HepG2 (cell line): ENCODE measurements at regions not wholly inside any gene's neighbourhood (a gene's known extent, or its start where the extent isn't known, plus 50 kb on each side); places are given as distances from the start of the nearest gene placed in this dataset.

Experiments
- ATAC-seq: fragments of 200-7000 bp; cut with Tn5 transposase; 3 replicates; pipeline ENCODE4 v1.9.1; 2020; ENCODE audit warnings: mild to moderate bottlenecking, moderate library complexity
- BruUV-seq: library from RNA; stranded (reverse); fragments of 400-500 nt; replicated peaks from 2 replicates; lab custom pipeline; 2021; lab: Mats Ljungman, UMichigan
- CTCF ChIA-PET: fragments of 300-600 bp; formaldehyde crosslinking; extraction: SDS; loops from one replicate; lab custom pipeline; 2021; ENCODE audit warnings: low total read pairs, inconsistent platforms, low intra/inter-chr PET ratio; lab: Yijun Ruan, JAX
- POLR2A ChIA-PET: fragments of 350-600 bp; sonication (Branson Sonifier 250); formaldehyde crosslinking; loops from one replicate; lab custom pipeline; 2020; ENCODE audit warnings: antibody characterized with exemption, inconsistent platforms; lab: Yijun Ruan, JAX
- DNase-seq: peaks from one replicate; pipeline ENCODE4 v3.0.0-alpha.2; 2015; ENCODE audit warnings: low spot score
- FAIRE-seq: peaks from 3 replicates; lab custom pipeline; 2011; peaks lifted over from hg19 to GRCh38; lab: Jason Lieb, UNC
- H2AFZ ChIP-seq: one replicate; pipeline ENCODE4 v1.6.1; 2011; ENCODE audit warnings: low read length, inconsistent platforms
- H3K27ac ChIP-seq: fragments of 300-600 bp; 3 replicates; pipeline ENCODE4 v1.8.0; 2011; ENCODE audit warnings: mixed run types, mild to moderate bottlenecking, mixed read lengths, low read length, inconsistent platforms; ENCODE audit not compliant: insufficient read depth; ENCODE audit errors: extremely low read length
- H3K27me3 ChIP-seq, 2 experiments: fragments of 200-600 bp in 1 of 2; 2 replicates in 1 of 2; 3 replicates in 1 of 2; pipeline versions ENCODE4 v1.6.0 to v1.8.0; 2011; ENCODE audit warnings: low read length in 2 of 2, mild to moderate bottlenecking in 2 of 2, moderate library complexity in 2 of 2, inconsistent platforms in 1 of 2; ENCODE audit not compliant: insufficient read depth in 2 of 2, control insufficient read depth in 1 of 2
- H3K36me3 ChIP-seq, 2 experiments: fragments of 200-600 bp in 1 of 2; replicated peaks in 1 of 2; 2 replicates in 1 of 2; 3 replicates in 1 of 2; pipeline versions ENCODE4 v1.5.1 to v1.8.0; 2011; ENCODE audit warnings: low read length in 2 of 2, inconsistent platforms in 1 of 2; ENCODE audit not compliant: insufficient read depth in 2 of 2, control insufficient read depth in 1 of 2
- H3K4me1 ChIP-seq: 2 replicates; pipeline ENCODE4 v1.5.1; 2012; ENCODE audit warnings: low read length, inconsistent platforms; ENCODE audit not compliant: insufficient read depth
- H3K4me2 ChIP-seq: 2 replicates; pipeline ENCODE4 v1.6.0; 2011; ENCODE audit warnings: low read depth, low read length, inconsistent platforms
- H3K4me3 ChIP-seq, 3 experiments: fragments of 200-600 bp in 1 of 3; sonication (generic), shearing (Covaris generic) in 1 of 3; replicated peaks in 1 of 3; 2 replicates each; pipeline ENCODE4 v1.5.1; 2011 to 2016; ENCODE audit warnings: low read length in 3 of 3, inconsistent platforms in 2 of 3, low read depth in 2 of 3, mild to moderate bottlenecking in 2 of 3, control low read depth in 1 of 3, mixed read lengths in 1 of 3; ENCODE audit not compliant: insufficient read depth in 1 of 3
- H3K79me2 ChIP-seq: one replicate; pipeline ENCODE4 v1.6.1; 2011; ENCODE audit warnings: low read length, inconsistent platforms; ENCODE audit not compliant: insufficient read depth
- H3K9ac ChIP-seq: 2 replicates; pipeline ENCODE4 v1.6.0; 2011; ENCODE audit warnings: mild to moderate bottlenecking, low read depth, low read length, inconsistent platforms; ENCODE audit not compliant: insufficient read depth
- H3K9me3 ChIP-seq: 2 replicates; pipeline ENCODE4 v1.5.1; 2012; ENCODE audit warnings: mild to moderate bottlenecking, low read length
- H4K20me1 ChIP-seq: 2 replicates; pipeline ENCODE4 v1.6.0; 2011; ENCODE audit warnings: inconsistent platforms, mild to moderate bottlenecking, low read length, moderate library complexity; ENCODE audit not compliant: insufficient read depth
- KDM1A ChIP-seq: IDR thresholded peaks from 2 replicates; pipeline ENCODE4 v1.6.1; 2016; ENCODE audit warnings: missing compliant biosample characterization
- LCORL ChIP-seq, 2 experiments: fragments of 450-650 bp in 1 of 2; sonication (generic) in 1 of 2; formaldehyde crosslinking in 1 of 2; IDR thresholded peaks; 2 replicates each; pipeline versions ENCODE4 v1.5.0 to v1.6.1; 2017 to 2020; ENCODE audit warnings: antibody characterized with exemption in 1 of 2, missing genetic modification reagents in 1 of 2
- MEF2D ChIP-seq: sonication (generic); formaldehyde crosslinking; IDR thresholded peaks from 2 replicates; pipeline ENCODE4 v1.5.1; 2020; ENCODE audit warnings: mild to moderate bottlenecking, missing genetic modification reagents
- MYC ChIP-seq: sonication (generic); formaldehyde crosslinking; IDR thresholded peaks from 2 replicates; pipeline ENCODE4 v1.9.0; 2021; ENCODE audit warnings: missing genetic modification reagents, borderline replicate concordance
- POLR2AphosphoS5 ChIP-seq: IDR thresholded peaks from 2 replicates; pipeline ENCODE4 v1.6.1; 2012; ENCODE audit warnings: low read depth, low read length
- POLR2G ChIP-seq: fragments of 200-400 bp; formaldehyde crosslinking; IDR thresholded peaks from 2 replicates; pipeline ENCODE4 v1.6.1; 2018; ENCODE audit warnings: mild to moderate bottlenecking, low read depth, low read length, moderate library complexity
- ZNF224 ChIP-seq: sonication (generic); formaldehyde crosslinking; IDR thresholded peaks from 2 replicates; pipeline ENCODE4 v1.5.0; 2020; ENCODE audit warnings: mild to moderate bottlenecking, missing genetic modification reagents
- ZNF337 ChIP-seq: sonication (generic); formaldehyde crosslinking; IDR thresholded peaks from 2 replicates; pipeline ENCODE4 v1.5.1; 2020; ENCODE audit warnings: missing genetic modification reagents, low read depth, mild to moderate bottlenecking, borderline replicate concordance
- ZNF75D ChIP-seq: sonication (generic); formaldehyde crosslinking; IDR thresholded peaks from 2 replicates; pipeline ENCODE4 v1.8.1; 2023; ENCODE audit warnings: missing genetic modification reagents, mild to moderate bottlenecking, borderline replicate concordance
- WGBS: methylation state at CpG from one replicate; pipeline ENCODE4 v1.1.6; 2017; ENCODE audit warnings: low lambda C conversion rate; 5-methylcytosine and 5-hydroxymethylcytosine counted together
- in situ Hi-C: cut with HindIII; loops from 2 replicates; pipeline ENCODE4 v1.10.0; 2017; ENCODE audit warnings: low pct_unique_long_range_greater_than_20kb; ENCODE audit not compliant: extremely low pct_ligation_motif_present
- intact Hi-C: fragments of 100-400 bp; cut with micrococcal nuclease; formaldehyde crosslinking; loops from one replicate; pipeline ENCODE4 v1.10.0; 2022; ENCODE audit not compliant: unreplicated experiment

DNA sequence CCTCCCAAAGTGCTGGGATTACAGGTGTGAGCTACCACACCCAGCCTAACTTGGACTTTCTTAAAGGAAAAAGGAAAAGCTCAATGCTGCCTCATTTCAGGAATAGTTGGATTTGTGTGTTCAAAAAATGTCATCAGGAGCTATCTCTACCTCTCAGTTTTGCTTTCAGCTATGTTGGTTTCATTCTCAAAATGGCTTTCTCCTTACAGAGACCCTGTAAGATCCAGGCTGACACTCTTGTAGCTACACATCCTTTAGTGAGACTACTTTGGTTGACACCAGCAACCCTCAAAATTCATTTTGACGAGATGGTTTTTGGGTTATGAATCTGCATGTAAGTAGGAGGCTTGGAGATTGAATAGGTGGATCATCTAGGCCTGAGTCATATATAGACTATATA, 269.7 kb upstream of the SORCS1 start:
- no peak for ATAC-seq
- CTCF ChIA-PET = no interaction called here
- H2AFZ ChIP-seq = no peak overlapping the region
- H3K4me1 ChIP-seq = no peaks in the 10 kb centered on the region
- no peak overlapping the region for H3K4me3 ChIP-seq
- WGBS = 0% methylated on average over 1 of the region's 1 CpG
- TF ChIP-seq MYC (CRISPR knock-in tag) (no peak), LCORL (IDR thresholded peaks at IDR 0.05) (no peak), LCORL (CRISPR knock-in tag; IDR thresholded peaks at IDR 0.05) (no peak)
- TF ChIP-seq, all 625 proteins: peak for 0
- H3K9ac ChIP-seq = no peak overlapping the region
- intact Hi-C loops (no loop called here), in situ Hi-C loops (no loop called here)
- DNase-seq (no peak), FAIRE-seq (no peak)
- no peaks in the 10 kb centered on the region for H3K27me3 ChIP-seq
- POLR2A ChIA-PET = no interaction called here
- no peak overlapping the region for H3K4me2 ChIP-seq
- H4K20me1 ChIP-seq = no peaks in the 10 kb centered on the region
- H3K9me3 ChIP-seq = peaks cover 90% of the 10 kb centered on the region
- H3K79me2 ChIP-seq = no peaks in the 10 kb centered on the region
- BruUV-seq = no TSS peak
- H3K27ac ChIP-seq = no peak overlapping the region
- no peaks in the 10 kb centered on the region for H3K36me3 ChIP-seq

DNA sequence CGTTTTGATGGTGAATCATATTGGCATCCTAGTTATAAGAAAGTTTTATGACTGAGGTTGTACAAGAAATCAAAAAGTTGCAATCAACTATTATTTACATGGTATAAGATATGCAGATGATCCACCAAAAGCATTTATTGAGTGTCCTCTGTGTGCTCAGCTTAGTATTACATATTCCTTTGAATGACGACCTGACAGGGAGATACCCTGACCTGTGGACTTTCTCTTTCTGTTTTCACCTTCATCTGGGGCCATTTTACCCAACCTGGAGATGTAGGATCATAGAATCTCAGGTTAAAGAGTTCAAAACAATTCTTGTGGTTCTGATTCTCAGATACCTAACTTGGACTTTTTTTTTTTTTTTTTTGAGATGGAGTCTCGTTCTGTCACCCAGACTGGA, 269.1 kb upstream of the SORCS1 start:
- ATAC-seq (no peak), DNase-seq (no peak), FAIRE-seq (no peak)
- Histone ChIP-seq H2AFZ (no peak overlapping the region), H4K20me1 (no peaks in the 10 kb centered on the region), H3K9me3 (peaks cover 95% of the 10 kb centered on the region), H3K36me3 (no peaks in the 10 kb centered on the region), H3K4me1 (no peaks in the 10 kb centered on the region), H3K79me2 (no peaks in the 10 kb centered on the region), H3K27me3 (no peaks in the 10 kb centered on the region), H3K4me3 (no peak overlapping the region), H3K27ac (no peak overlapping the region), H3K9ac (no peak overlapping the region), H3K4me2 (no peak overlapping the region)
- CTCF ChIA-PET = no interaction called here
- in situ Hi-C loops = no loop called here
- WGBS = 2% methylated on average over 3 of the region's 3 CpGs
- TF ChIP-seq ZNF224 (CRISPR knock-in tag) = no peak
- no peak for TF ChIP-seq KDM1A
- no peak for TF ChIP-seq ZNF337
- no peak for TF ChIP-seq POLR2AphosphoS5
- TF ChIP-seq MEF2D (CRISPR knock-in tag) = no peak
- no peak for TF ChIP-seq POLR2G
- TF ChIP-seq ZNF75D = no peak
- POLR2A ChIA-PET = no interaction called here
- intact Hi-C loops = no loop called here
- no TSS peak for BruUV-seq
